Kidney (tissue), 13 donors: ENCODE measurements at regions not wholly inside any gene's neighbourhood (a gene's known extent, or its start where the extent isn't known, plus 50 kb on each side); places are given as distances from the start of the nearest gene placed in this dataset.

Source experiments
- DNase-seq, 5 donors: peaks; one replicate each; pipeline ENCODE4 v3.0.0-alpha.2; 2013 to 2020
- FAIRE-seq: peaks from 2 replicates; lab custom pipeline; 2012; peaks lifted over from hg19 to GRCh38; lab: Jason Lieb, UNC
- H3K27ac ChIP-seq, 2 donors: one replicate each; pipeline ENCODE4 v1.7.0; 2013; ENCODE audit warnings: low read depth in 2 of 2, low read length in 2 of 2, inconsistent platforms in 1 of 2
- H3K27me3 ChIP-seq: one replicate; pipeline ENCODE4 v1.7.1; 2013; ENCODE audit warnings: low read length, inconsistent platforms; ENCODE audit not compliant: control insufficient read depth, insufficient read depth
- H3K36me3 ChIP-seq, 3 donors: one replicate each; pipeline versions ENCODE4 v1.7.0 to v1.7.1; 2013; ENCODE audit warnings: low read length in 3 of 3, control low read depth in 1 of 3, inconsistent platforms in 1 of 3; ENCODE audit not compliant: insufficient read depth in 3 of 3, control insufficient read depth in 2 of 3
- H3K4me1 ChIP-seq, 3 donors: one replicate each; pipeline versions ENCODE4 v1.7.0 to v1.7.1; 2013; ENCODE audit warnings: low read length in 3 of 3, inconsistent platforms in 1 of 3, low read depth in 1 of 3; ENCODE audit not compliant: control insufficient read depth in 2 of 3, insufficient read depth in 2 of 3
- H3K4me3 ChIP-seq, 3 donors: one replicate each; pipeline versions ENCODE4 v1.7.0 to v1.8.1; 2013; ENCODE audit warnings: low read length in 3 of 3, control low read depth in 1 of 3, inconsistent platforms in 1 of 3
- H3K9ac ChIP-seq, 3 donors: one replicate each; pipeline versions ENCODE4 v1.7.0 to v1.7.1; 2013; ENCODE audit warnings: low read length in 3 of 3, control low read depth in 1 of 3, inconsistent platforms in 1 of 3
- H3K9me3 ChIP-seq, 3 donors: one replicate each; pipeline versions ENCODE4 v1.7.0 to v1.7.1; 2013; ENCODE audit warnings: low read length in 3 of 3, control low read depth in 1 of 3, inconsistent platforms in 1 of 3; ENCODE audit not compliant: control insufficient read depth in 2 of 3, insufficient read depth in 1 of 3
- intact Hi-C: fragments of 100-400 bp; cut with DNase I; formaldehyde crosslinking; loops from one replicate; pipeline ENCODE4 v1.11.1; 2022
- TF ChIP-seq, protein P1 (sequence below): IDR thresholded peaks from 3 replicates; pipeline ENCODE4 v1.5.1; 2012; ENCODE audit warnings: mild to moderate bottlenecking, moderate library complexity, borderline replicate concordance; ENCODE audit not compliant: insufficient read depth; ENCODE audit errors: extremely low read depth
- donor health status: control.
- donor health status: control.
- donor health status: control.
- donor health status: control.
- donor health status: control.
- donor health status: DM: yes; HTN: yes; CAD: no.
- donor health status: Normal renal cell carcinoma (clear cell type).

- TF ChIP-seq, protein P1, sequence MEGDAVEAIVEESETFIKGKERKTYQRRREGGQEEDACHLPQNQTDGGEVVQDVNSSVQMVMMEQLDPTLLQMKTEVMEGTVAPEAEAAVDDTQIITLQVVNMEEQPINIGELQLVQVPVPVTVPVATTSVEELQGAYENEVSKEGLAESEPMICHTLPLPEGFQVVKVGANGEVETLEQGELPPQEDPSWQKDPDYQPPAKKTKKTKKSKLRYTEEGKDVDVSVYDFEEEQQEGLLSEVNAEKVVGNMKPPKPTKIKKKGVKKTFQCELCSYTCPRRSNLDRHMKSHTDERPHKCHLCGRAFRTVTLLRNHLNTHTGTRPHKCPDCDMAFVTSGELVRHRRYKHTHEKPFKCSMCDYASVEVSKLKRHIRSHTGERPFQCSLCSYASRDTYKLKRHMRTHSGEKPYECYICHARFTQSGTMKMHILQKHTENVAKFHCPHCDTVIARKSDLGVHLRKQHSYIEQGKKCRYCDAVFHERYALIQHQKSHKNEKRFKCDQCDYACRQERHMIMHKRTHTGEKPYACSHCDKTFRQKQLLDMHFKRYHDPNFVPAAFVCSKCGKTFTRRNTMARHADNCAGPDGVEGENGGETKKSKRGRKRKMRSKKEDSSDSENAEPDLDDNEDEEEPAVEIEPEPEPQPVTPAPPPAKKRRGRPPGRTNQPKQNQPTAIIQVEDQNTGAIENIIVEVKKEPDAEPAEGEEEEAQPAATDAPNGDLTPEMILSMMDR: no peak
- Histone ChIP-seq H3K27me3 (no peaks in the 10 kb centered on the region), H3K4me1 (no peaks in the 10 kb centered on the region), H3K9ac (no peak overlapping the region), H3K36me3 (no peaks in the 10 kb centered on the region), H3K4me3 (no peak overlapping the region), H3K9me3 (no peaks in the 10 kb centered on the region), H3K27ac (no peak overlapping the region)
- FAIRE-seq (no peak), DNase-seq (no peak)
- intact Hi-C loops: no loop called here
These were observed 279.5 kb upstream of the SP8 start for GRCh38 chr7:21066221-21066620.

GRCh38 chr7:21067216-21067615 lies 280.5 kb upstream of the SP8 start:
- Histone ChIP-seq H3K27ac (no peak overlapping the region), H3K27me3 (no peaks in the 10 kb centered on the region), H3K4me1 (no peaks in the 10 kb centered on the region), H3K36me3 (no peaks in the 10 kb centered on the region), H3K9me3 (no peaks in the 10 kb centered on the region), H3K4me3 (no peak overlapping the region), H3K9ac (no peak overlapping the region)
- intact Hi-C loops: no loop called here
- TF ChIP-seq, protein P1: no peak
- FAIRE-seq (no peak), DNase-seq (no peak)

DNA sequence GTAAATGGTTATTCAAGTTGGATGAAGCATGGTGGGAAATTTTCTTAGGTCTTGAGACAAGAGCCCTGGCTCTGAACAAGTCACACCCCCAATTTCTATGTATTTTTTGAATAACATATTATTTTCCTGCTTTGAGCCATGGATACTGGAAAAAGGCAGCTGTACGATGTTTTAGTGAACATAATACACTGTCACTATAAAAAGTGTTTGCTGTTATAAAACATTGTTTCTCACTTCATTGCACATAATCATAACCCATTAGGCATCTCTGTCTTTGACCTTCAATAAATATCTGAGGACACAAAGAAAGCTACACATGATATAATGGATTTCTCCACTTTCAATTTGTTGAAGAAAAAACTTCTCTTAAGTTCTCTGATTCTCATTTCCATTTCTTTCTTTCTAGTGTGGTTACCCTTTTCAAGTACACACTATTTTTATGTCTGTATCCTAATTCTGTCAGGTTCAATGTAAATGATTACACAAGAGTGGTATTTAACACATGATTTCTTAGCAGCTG lies 283.9 kb upstream of the SP8 start:
- Histone ChIP-seq H3K4me1 (no peaks in the 10 kb centered on the region), H3K27ac (no peak overlapping the region), H3K27me3 (no peaks in the 10 kb centered on the region), H3K4me3 (no peak overlapping the region), H3K9me3 (no peaks in the 10 kb centered on the region), H3K9ac (no peak overlapping the region), H3K36me3 (no peaks in the 10 kb centered on the region)
- intact Hi-C loops: no loop called here
- FAIRE-seq: no peak
- TF ChIP-seq, protein P1: no peak
- DNase-seq: no peak
